HG03342 (cell line): ENCODE measurements at regions not wholly inside any gene's neighbourhood (a gene's known extent, or its start where the extent isn't known, plus 50 kb on each side); places are given as distances from the start of the nearest gene placed in this dataset.
A peak's percentile ranks its signal among the peaks of the same experiment; 100 is the strongest.

Source experiments
- ATAC-seq: cut with Tn5 transposase; IDR thresholded peaks from one replicate; pipeline ENCODE4 v1.9.1; 2021; ENCODE audit warnings: mild to moderate bottlenecking, moderate library complexity; ENCODE audit not compliant: unreplicated experiment

DNA sequence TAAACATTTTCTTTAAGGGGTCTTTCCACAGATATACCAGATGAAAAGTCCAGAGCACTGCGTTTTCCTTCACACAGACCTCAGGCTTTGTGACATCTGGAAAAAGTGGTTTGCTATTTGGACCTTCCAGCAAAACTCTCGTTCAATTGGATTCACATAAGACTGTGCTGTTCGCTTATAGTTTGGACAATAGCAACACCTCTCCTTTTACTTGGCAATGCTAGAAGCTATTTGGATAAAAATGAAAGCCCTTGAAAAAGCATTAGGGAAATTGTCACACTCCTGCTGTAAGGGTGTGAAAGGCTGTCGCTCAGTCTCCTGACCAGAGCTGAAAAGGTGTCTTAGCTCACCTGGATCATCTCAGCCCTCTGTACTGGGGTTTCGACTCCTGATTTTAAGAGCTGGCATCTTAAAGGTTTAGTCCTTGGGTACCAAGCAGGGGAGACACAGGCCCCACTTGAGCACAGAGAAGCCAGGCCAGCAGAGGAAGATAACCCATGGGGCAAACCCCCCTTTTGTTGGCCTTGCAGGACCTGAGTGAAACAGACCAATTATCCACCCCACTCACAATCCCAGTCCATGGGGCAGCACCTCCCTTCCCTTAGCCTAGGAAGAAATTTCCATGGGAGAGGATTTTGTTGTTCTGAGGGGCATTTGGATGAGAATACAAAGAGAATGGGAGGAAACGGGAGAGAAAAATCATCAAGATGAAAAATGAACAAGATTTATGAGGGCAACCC is 257.6 kb downstream of the DLEU7 start:
- ATAC-seq = no peak

DNA sequence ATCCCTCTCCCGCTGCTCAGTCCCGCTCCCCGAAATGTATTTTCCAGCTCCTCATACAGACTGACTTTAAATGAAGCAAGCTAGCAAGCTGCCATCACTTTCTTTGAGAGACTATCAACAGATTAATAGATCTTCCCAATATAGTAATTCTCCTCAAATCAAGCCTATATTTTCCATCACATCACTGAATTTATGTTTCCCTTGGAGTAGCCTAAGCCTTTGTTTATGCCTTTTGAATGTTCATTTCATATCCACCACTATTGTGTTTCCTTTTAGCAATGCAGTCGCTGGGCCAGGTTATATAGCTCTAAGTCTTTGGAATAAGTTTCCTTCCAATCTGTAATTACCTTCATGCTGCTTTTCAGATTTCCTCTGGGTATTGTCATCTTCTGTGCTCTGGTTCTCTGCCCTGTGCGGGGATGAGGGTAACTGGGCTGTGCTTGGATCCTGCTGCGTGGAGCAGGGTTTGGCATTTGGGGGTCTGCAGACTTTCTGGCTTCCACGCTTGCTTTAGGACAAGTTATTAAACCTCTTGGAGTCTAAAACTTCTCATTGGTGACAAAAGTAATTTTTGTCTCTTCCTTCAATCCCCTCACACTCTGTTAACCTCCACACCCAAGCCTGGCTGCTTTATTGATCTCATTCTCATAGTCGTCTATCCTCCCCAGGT is 256.9 kb downstream of the DLEU7 start:
- ATAC-seq = no peak

DNA sequence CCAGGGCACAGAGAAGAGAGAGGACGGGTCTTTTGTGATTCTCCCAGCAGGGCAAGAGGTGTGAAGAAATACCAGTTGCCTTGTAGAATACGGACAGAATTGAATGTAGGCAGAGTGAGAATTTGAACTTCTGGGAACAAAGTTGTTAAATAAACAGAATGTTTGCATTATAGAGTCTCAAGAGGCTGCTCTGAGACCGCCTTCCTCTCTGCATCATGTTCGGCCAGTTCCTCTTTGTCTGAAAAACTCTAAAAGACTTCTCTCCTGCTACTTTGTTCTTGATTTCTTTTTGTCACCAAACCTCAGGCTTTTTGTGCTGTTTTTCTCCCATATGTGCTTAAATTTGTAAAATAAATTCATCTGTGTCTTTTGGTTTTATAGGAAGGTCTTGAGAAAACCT is 256.4 kb downstream of the DLEU7 start:
- no peak for ATAC-seq

DNA sequence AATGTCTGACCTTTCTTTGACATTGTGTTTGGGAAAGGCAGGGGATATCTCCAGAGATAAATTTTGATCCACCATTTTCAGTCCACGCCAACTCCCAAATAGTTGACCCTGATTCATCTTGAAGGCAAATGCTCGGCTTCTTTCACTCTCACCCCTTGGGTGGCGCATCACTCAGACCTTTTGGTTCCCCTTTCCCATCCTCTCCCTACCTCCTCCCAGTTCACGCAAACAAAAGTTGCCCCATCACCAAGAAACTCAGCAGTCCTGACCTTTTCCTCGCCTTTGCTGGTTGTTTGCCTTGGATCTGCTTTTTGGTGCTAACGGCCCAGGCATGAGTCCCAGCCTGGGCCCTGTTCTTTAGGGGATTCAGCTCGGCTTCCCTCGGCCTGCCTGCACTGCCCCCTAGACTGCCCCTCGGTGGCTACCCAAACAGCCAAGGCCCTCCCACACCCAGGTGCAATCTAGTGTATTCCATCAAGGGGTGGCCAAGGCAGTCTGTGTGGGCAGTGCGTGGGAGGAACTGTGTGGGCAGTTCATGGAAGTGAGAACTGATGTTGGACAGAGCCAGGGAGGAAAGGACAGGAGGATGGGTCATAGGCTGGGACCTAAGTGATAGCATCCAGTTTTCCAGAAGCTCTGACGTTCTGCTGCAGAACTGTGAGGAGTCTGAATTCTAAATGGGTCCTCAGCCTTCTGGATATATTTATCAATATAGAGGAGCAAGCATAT is 255.7 kb downstream of the DLEU7 start:
- ATAC-seq = no peak

DNA sequence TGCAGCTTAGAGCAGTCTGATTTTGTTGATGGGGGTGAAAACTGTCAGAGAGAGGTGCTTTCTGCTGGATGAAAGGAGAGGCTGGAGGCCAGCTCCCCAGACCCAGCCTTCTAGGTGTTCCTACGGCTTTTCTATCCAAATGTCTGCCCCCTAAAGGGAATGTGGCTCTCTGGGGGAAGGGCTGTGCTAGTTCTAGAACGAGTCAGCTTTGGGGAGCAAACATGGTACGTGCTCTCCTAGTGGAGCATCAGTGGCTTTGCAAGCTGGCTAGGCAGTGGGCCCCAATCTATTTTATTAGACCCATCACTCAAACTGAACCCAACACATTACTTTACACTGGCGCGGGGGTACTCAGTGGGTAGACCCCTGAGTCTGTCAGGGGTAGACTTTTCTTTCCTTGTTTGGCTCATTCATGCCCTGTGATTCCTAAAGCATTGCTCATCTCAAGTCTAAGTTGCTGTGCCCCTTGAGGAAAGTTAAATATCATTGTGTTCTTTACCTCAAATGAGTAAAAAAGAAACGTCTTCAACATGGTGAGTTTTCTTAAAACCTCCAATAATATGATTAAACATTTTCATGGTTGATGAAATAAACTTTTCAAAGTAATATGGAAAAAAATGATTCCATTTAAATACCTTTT is 254.9 kb downstream of the DLEU7 start:
- ATAC-seq = no peak

DNA sequence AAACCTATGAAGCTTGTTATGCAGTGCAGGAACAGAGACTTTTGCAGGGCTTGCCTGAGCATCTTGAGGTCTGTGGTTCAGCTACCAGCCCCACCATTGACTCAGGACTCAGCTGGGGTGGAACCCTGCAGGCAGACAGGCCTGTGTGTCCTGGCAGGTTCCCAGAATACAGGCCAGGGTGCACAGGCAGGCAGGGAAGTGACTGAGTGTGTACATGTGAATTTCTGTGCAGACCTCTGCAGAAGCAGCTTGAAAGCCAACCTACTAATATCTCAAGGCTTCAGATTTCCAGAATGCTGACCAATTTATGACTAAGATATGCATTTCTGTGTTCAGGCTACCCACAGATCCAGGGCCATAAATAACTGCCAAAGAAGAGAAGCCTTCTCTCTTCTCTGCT is 254.4 kb downstream of the DLEU7 start:
- ATAC-seq = no peak

DNA sequence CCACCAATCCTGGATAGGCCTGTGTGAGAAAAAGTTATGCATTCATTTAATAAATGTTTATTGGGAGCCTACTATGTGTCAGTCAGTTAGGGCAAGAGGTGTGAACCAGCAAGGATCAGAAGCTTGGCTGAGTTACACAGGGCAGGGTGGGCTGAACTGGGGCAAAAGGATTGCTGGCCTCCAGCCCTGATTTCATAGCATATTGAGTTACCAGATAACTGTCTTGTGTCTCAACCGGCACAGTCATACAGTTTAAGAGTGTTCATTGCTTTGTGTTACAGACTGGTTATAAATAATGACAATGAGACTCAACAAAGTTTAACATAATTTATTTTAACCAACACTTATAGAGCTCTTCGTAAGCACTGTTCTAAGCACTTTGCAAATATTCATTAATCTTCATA is 253.8 kb downstream of the DLEU7 start:
- ATAC-seq = no peak

DNA sequence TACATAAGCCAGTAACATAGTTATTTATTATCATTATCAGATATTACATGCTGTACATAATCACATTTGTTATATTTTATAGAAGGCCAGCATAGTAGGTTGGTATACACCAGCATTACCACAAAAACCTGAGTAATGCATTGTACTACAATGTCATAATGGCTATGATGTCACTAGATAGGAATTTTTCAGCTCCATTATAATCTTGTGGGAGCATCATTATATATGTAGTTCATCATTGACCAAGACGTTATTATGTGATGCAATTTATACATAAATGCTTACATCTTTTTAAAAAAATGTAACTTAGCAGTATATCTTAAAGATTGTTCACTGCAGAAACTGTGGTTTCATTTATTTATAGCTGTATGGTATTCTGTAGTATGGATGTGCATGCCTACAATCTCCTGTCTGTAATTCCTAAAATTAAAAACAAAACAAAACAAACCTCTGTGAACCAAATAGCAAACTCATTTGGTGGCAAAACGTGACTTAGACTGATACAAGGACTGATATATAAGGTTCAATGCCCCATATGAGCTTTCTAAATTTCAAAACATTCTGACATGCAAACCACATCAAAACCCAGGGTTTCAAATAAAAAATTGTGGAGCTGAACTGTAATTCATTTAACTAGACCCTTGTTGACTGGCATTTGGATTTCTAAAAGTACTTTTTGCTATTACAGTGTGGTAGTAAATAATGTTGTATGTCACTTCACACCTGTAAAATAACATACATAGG is 250.9 kb downstream of the DLEU7 start:
- no peak for ATAC-seq

DNA sequence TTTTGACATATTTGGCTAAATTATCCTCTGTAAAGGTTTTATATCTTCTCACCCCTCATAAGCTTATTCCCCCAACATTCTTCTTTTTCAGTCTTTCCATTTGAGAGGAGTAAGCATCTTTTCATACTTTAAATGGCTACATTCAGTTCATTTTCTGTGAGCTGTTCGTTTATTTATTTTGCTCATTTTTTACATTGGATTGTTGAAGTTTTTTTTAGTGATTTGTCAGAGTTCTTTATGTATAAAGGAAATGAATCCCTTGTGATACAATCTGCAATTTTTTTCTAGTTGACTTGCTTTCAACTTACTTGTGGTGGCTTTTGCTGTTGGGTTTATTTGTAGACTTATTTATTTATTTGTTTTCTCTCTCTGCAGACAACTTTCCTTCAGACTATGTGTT is 250.3 kb downstream of the DLEU7 start:
- ATAC-seq = no peak

DNA sequence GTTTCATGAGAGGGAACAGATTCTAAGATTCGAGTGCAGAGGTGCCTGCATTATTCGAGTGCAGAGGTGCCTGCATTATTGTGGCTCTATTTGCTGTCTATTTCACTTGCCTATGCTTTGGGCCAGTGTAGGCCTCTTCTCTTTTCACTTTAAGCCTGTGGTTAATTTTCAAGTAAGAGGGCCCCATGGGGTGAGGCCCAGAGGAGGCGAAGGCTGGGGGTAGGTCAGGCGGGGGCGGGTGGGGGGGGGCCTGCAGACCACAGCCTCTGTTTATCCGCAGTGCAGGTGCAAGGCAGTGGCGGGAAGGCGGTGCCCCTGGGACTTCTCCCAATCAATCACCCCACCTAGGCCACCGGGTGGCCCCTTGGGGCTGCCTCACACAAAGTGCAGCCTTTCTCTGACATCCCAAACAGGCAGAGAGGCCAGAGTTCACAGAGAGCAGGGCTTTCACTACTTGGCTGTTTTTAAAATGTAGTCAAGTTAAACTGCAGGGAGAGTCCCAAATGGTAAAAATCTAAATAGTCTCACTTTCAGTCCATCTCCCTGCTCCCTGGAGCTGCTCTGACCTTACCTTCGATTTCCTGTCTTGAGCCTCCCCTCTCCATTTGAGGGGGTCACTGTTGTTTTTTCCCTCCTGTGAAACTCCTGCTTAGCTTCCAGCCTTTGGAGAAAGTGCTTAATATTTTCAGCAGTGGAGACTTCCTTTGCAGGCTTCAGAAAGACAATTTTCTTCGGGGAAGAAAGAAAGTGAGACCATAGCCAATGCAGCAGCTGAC is 249.0 kb downstream of the DLEU7 start:
- ATAC-seq = peak; percentile 89

DNA sequence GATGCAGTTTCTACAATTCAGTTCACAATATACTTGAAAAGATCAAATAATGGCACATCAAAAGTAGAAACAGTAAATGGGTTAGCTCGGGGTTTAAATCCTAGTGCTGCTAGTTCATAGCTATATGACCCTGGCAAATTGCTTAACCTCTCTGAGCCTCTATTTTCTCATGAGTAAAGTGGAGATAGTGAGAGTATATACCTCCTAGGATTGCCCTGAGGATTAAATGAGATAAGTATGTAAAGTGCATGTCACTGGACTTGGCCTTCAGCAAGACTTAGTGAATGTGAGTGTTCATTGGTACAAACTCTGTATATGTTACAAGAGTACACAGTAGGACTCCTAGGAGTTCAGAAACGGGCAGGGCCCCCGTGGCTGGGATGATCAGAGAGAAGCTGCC is 248.3 kb downstream of the DLEU7 start:
- no peak for ATAC-seq

DNA sequence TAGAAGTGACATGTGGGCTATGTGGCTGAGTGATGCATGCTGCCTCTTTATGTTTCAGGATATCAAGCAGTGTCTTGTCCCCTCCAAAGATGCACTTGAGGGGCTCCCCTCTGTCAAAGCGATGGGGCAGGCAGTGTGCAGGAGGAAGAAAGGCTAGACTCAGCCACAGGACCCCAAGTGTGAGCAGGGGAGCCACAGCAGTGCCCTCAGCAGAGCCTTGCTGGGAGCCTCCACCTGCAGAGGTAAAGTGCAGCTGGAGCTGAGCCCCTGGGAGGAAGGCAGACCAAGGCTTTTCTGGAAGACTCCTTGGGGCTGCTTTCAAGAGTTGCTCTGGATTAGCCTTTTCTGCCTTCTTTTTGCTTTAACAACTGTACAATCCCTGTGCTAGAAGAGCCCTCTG is 247.3 kb downstream of the DLEU7 start:
- ATAC-seq = no peak

DNA sequence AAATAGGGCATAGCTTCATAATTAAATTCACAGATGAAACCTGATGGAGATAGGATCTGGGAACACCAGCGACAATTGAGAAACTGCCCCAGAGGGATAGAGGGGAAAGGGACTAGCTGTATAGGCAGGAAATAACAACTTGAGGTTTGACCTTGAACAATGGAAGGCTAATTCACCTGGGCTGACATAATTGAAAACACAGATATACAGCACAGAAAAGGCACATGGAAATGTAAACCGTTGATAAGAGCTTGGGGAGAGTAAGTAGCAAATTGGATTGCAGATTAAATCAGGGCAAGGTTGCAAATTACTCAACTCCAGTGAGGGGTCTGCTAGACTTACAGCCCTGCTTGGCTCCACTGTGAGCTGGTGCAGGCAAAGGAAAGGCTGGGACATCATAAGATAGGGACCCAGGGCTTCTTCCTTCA is 246.7 kb downstream of the DLEU7 start:
- no peak for ATAC-seq

DNA sequence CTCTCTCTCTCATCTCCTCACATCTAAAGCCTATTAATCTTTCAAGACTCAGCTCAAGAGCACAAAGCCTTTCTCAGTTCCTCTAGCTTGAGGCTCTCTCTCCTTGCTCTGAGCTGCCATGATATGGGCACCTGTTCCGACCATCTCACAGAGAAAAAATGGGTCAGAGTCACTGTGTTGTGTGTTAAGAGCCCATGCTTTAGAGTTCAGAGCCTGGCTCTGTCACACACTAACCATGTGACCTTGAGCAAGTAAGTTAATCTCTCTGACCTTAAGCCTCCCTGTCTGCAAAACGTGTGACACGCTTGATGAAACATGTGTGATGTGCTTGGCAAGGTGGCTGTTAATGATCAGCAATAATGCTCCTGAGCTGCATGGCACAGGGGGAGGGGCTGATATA is 245.2 kb downstream of the DLEU7 start:
- no peak for ATAC-seq

DNA sequence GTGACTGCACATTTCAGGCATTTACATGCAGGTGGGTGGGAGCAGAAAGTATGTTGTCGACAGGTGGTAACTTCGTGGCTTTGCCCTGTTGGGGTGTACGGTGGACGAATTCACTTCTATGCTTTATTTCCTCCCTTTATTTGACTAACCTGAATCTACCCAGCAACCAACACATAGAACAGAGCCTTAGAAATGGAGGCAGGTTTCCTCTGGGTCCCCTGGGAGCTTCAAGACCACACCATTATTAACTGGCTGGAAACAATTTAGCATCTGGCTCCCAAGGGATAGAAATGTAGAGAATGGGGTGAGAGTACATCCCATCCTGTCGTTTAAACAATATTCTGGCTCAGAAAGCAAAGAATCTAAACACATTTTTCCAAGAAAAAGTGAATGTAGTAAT is 244.4 kb downstream of the DLEU7 start:
- no peak for ATAC-seq

DNA sequence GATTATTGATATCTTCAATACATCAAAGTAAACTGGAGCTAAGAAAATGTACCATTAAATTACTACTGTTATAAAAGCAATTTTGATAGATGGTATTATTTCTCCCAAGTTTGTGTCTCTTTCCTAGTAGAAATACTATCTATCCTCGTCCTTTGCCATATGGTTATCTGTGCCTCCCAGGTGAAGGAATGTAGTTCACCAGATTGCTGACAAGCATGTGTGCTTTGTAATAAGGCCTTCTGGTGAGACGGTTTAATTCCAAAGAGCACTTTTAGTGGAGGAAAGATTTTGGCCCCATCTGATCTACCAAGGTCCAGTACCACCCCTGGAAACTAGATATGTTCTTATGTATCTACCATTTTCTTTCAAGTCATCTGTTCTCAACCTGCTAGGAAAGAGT is 243.6 kb downstream of the DLEU7 start:
- no peak for ATAC-seq

DNA sequence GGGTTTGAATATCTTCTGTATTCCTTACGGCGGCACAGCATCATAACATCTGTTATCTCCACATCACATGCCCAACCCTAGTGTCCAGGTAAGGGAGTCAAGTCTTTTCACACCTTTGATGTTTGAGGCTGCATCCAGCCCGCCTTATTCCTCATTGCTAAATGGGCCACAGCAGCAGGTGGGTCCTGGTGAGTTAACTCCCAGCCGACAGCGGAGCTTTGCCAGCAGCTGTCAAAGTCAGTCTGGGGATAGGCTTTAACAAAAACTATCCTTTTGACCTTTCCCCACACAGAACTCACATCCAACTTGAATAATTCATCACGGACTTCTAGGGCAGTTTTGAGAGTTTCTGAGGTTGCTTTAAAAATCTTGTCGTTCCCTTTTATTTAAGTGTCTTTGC is 235.1 kb downstream of the DLEU7 start:
- ATAC-seq = no peak

DNA sequence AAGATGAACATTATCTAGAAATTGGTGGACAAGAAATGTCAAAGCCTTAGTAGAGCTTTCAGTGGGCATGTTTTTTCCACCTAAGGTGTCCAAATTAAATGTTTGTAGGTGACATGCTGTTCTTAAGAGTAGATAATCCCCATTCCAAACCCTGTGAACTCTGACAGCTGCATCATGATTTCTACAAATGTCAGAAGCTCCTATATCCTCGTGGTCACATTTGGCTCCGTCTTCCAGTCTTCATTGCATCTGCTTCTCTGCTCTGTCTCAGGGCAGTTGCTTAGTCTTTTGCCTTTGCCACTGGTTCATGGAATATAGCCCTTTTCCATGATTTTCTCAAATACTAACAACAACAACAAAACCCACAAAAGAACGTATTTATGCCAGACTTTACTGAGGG is 234.5 kb downstream of the DLEU7 start:
- ATAC-seq = no peak

DNA sequence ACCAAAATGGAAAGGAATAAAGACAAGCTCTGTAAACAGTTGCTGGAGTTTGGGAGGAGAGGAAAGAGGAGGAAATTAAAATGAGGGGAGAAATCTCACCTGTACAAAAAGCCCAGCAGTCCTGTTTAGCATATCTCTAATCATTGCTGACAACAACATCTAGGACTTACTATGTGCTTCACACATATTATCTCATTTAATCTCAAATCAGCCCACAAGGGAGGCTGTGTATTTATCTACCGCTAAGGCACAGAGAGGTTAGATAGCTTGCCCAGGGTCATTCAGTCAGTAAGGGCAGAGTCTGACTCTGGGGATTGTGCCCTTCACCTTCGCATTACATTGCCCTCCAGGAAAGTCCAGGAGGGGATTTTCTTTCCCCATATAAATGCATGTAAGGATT is 233.3 kb downstream of the DLEU7 start:
- ATAC-seq = no peak

DNA sequence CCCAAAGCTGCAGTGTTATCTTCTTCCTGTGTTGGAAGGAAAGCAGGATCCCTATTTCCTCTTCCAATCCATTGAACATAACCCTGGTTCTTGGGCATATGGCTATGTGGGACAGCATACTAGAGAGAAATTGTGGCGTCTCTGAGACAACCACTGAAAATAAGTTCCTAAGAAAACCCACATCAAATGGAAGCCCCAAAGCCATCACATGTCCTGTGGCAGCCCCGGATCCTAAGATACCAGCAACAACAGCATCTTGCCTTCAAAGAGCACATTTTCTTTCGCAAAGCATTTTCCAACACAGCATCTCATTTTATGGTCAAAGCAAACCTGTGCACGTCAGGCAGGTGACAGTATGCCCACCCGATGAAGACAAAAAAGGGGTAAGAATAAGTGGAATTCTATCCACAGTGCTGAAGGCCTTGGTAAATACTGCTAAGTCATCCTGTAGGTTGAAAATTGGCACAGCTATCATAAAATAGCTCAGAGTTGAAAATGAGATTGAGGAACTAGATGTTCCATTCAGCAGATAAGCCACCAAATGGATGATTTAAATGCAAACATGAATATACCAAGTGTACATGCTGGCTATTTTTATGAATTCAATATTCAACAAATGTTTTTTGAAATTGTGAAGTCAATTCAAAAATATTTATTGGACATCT is 232.2 kb downstream of the DLEU7 start:
- no peak for ATAC-seq
